PC-3 (cell line): ENCODE measurements at regions not wholly inside any gene's neighbourhood (a gene's known extent, or its start where the extent isn't known, plus 50 kb on each side); places are given as distances from the start of the nearest gene placed in this dataset.

ENCODE experiments used
- CTCF ChIP-seq: fragments of 300-600 bp; sonication (generic); conservative IDR thresholded peaks from 2 replicates; pipeline ENCODE4 v1.5.1; 2017; ENCODE audit warnings: antibody characterized with exemption, low read depth, mild to moderate bottlenecking, low read length
- EZH2 ChIP-seq: fragments of 300-600 bp; sonication (generic); IDR thresholded peaks from one replicate; pipeline ENCODE4 v1.6.1; 2017; ENCODE audit warnings: antibody characterized with exemption, mild to moderate bottlenecking, low read length; ENCODE audit not compliant: unreplicated experiment

DNA sequence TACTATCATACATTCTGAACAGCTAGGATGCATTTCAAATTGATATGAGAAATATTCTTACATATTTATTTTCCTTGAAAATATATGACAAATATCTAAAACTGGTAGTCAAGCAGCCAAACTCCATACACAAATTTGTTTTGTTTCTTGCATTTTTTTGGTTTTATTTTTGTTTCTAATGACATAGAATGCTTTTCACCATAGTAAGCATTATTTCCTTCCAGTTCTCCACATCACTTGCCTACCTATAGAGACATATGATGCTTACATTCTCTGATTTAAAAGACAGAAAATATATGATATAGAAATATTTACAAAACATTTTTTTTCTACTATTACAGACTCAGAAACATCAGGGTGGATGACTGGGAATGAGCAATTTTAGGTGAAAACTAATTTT lies 726.4 kb upstream of the ADGRL4 start:
- TF ChIP-seq CTCF (no peak), EZH2 (no peak)
